GM23338 (cell line): ENCODE measurements at regions not wholly inside any gene's neighbourhood (a gene's known extent, or its start where the extent isn't known, plus 50 kb on each side); places are given as distances from the start of the nearest gene placed in this dataset.

Source experiments
- ATAC-seq: fragments of 200-7000 bp; cut with Tn5 transposase; 3 replicates; pipeline ENCODE4 v1.9.1; 2020
- DNase-seq: peaks from one replicate; pipeline ENCODE4 v3.0.0-alpha.2; 2015; ENCODE audit warnings: low spot score
- H2AFZ ChIP-seq: fragments of 200-600 bp; sonication (generic); 2 replicates; pipeline ENCODE4 v1.8.0; 2016; ENCODE audit warnings: antibody characterized with exemption, mild to moderate bottlenecking, moderate library complexity
- H3F3A ChIP-seq: fragments of 200-600 bp; sonication (generic); replicated peaks from 2 replicates; pipeline ENCODE4 v1.8.0; 2017; ENCODE audit warnings: antibody characterized with exemption, mixed run types, low read depth
- H3K27ac ChIP-seq: fragments of 200-600 bp; sonication (generic); 2 replicates; pipeline ENCODE4 v1.6.1; 2016; ENCODE audit warnings: low read depth
- H3K27me3 ChIP-seq: fragments of 200-600 bp; sonication (generic); 2 replicates; pipeline ENCODE4 v1.8.0; 2016; ENCODE audit warnings: mild to moderate bottlenecking, mixed run types, moderate library complexity; ENCODE audit not compliant: insufficient read depth
- H3K36me3 ChIP-seq: fragments of 200-600 bp; sonication (generic); 2 replicates; pipeline ENCODE4 v1.8.0; 2016; ENCODE audit warnings: mild to moderate bottlenecking; ENCODE audit not compliant: insufficient read depth
- H3K4me1 ChIP-seq: fragments of 200-600 bp; sonication (generic); 2 replicates; pipeline ENCODE4 v1.8.0; 2016; ENCODE audit warnings: mild to moderate bottlenecking, moderate library complexity; ENCODE audit not compliant: insufficient read depth
- H3K4me2 ChIP-seq: fragments of 200-600 bp; sonication (generic); 2 replicates; pipeline ENCODE4 v1.7.1; 2017; ENCODE audit warnings: mixed run types
- H3K4me3 ChIP-seq: fragments of 200-600 bp; sonication (generic); 2 replicates; pipeline ENCODE4 v1.6.1; 2016; ENCODE audit warnings: mixed run types
- H3K79me2 ChIP-seq: fragments of 200-600 bp; sonication (generic); replicated peaks from 2 replicates; pipeline ENCODE4 v1.8.0; 2017; ENCODE audit warnings: mild to moderate bottlenecking; ENCODE audit not compliant: insufficient read depth
- H3K9me2 ChIP-seq: fragments of 200-600 bp; sonication (generic); 2 replicates; pipeline ENCODE4 v1.8.0; 2017; ENCODE audit not compliant: insufficient read depth
- H4K20me1 ChIP-seq: fragments of 200-600 bp; sonication (generic); replicated peaks from 2 replicates; pipeline ENCODE4 v1.8.0; 2017; ENCODE audit warnings: mild to moderate bottlenecking; ENCODE audit not compliant: insufficient read depth
- H3K27ac Mint-ChIP-seq: 2 replicates; pipeline ENCODE4 v1.8.0; 2020; ENCODE audit warnings: inconsistent platforms, mild to moderate bottlenecking, moderate library complexity, mixed read lengths
- H3K27me3 Mint-ChIP-seq: 3 replicates; pipeline ENCODE4 v1.8.0; 2022; ENCODE audit warnings: low read depth, mild to moderate bottlenecking, moderate library complexity, mixed read lengths, inconsistent platforms; ENCODE audit not compliant: insufficient read depth, poor library complexity
- H3K36me3 Mint-ChIP-seq: 3 replicates; pipeline ENCODE4 v1.8.0; 2021; ENCODE audit warnings: low read depth, mild to moderate bottlenecking, inconsistent platforms, moderate library complexity, mixed read lengths
- H3K4me1 Mint-ChIP-seq: 3 replicates; pipeline ENCODE4 v1.8.0; 2020; ENCODE audit warnings: mild to moderate bottlenecking, inconsistent platforms, mixed read lengths
- H3K4me3 Mint-ChIP-seq: 3 replicates; pipeline ENCODE4 v1.8.0; 2021; ENCODE audit warnings: moderate library complexity, mild to moderate bottlenecking, inconsistent platforms, mixed read lengths
- H3K9me3 Mint-ChIP-seq: 3 replicates; pipeline ENCODE4 v1.8.0; 2020; ENCODE audit warnings: moderate library complexity, mild to moderate bottlenecking, inconsistent platforms, mixed read lengths
- CREB1 ChIP-seq: fragments of 250-450 bp; sonication (Bioruptor Pico); IDR thresholded peaks from 2 replicates; pipeline ENCODE4 v1.5.0; 2020; ENCODE audit warnings: low read depth, mild to moderate bottlenecking, moderate library complexity
- CTCF ChIP-seq, 2 experiments: fragments of 200-600 bp in 1 of 2; sonication (generic) in 1 of 2; conservative IDR thresholded peaks; 2 replicates each; pipeline versions ENCODE4 v1.5.1 to v1.6.1; 2016 to 2017; ENCODE audit warnings: antibody characterized with exemption in 2 of 2, low read depth in 2 of 2, mild to moderate bottlenecking in 2 of 2, moderate library complexity in 1 of 2
- ETS1 ChIP-seq: IDR thresholded peaks from 2 replicates; pipeline ENCODE4 v1.6.1; 2016; ENCODE audit warnings: antibody characterized with exemption
- EZH2 ChIP-seq: fragments of 200-600 bp; sonication (generic); IDR thresholded peaks from one replicate; pipeline ENCODE4 v1.8.0; 2017; ENCODE audit warnings: antibody characterized with exemption, mild to moderate bottlenecking, low read depth; ENCODE audit not compliant: unreplicated experiment
- EZH2phosphoT487 ChIP-seq: fragments of 200-600 bp; sonication (generic); IDR thresholded peaks from one replicate; pipeline ENCODE4 v1.8.1; 2018; ENCODE audit warnings: antibody characterized with exemption; ENCODE audit not compliant: unreplicated experiment
- NANOG ChIP-seq: IDR thresholded peaks from 2 replicates; pipeline ENCODE4 v1.6.1; 2016; ENCODE audit warnings: antibody characterized with exemption, borderline replicate concordance
- POLR2AphosphoS5 ChIP-seq: IDR thresholded peaks from 2 replicates; pipeline ENCODE4 v1.6.1; 2016; ENCODE audit warnings: antibody characterized with exemption, low read depth
- STAT1 ChIP-seq: IDR thresholded peaks from one replicate; pipeline ENCODE4 v1.6.1; 2016; ENCODE audit warnings: antibody characterized with exemption; ENCODE audit not compliant: unreplicated experiment
- ZNF114 ChIP-seq: fragments of 250-450 bp; sonication (Bioruptor Pico); IDR thresholded peaks from 2 replicates; pipeline ENCODE4 v1.5.0; 2020; ENCODE audit warnings: mild to moderate bottlenecking, moderate library complexity
- ZNF331 ChIP-seq: fragments of 250-450 bp; sonication (Bioruptor Pico); IDR thresholded peaks from 2 replicates; pipeline ENCODE4 v1.5.0; 2020; ENCODE audit warnings: low read depth, mild to moderate bottlenecking, moderate library complexity
- ZNF462 ChIP-seq: fragments of 250-450 bp; sonication (Bioruptor Pico); IDR thresholded peaks from 2 replicates; pipeline ENCODE4 v1.5.0; 2020; ENCODE audit warnings: mild to moderate bottlenecking, moderate library complexity

- Histone ChIP-seq H3F3A (no peaks in the 10 kb centered on the region), H3K4me2 (no peak overlapping the region), H3K27ac (no peak overlapping the region), H4K20me1 (no peaks in the 10 kb centered on the region), H3K4me3 (no peak overlapping the region), H3K79me2 (no peaks in the 10 kb centered on the region), H3K4me1 (peaks cover 24% of the 10 kb centered on the region), H3K27me3 (no peaks in the 10 kb centered on the region), H2AFZ (no peak overlapping the region), H3K9me2 (0 out of 2 replicates have a peak, but pooled peaks cover 4% of the 10 kb centered on the region), H3K36me3 (no peaks in the 10 kb centered on the region)
- no peak for TF ChIP-seq ETS1
- no peak for TF ChIP-seq ZNF462 (CRISPR knock-in tag)
- TF ChIP-seq EZH2phosphoT487, result no peak
- TF ChIP-seq POLR2AphosphoS5, result no peak
- TF ChIP-seq EZH2, result no peak
- TF ChIP-seq ZNF331 (CRISPR knock-in tag), result no peak
- no peak for TF ChIP-seq CREB1
- TF ChIP-seq NANOG, result no peak
- TF ChIP-seq STAT1, result no peak
- no peak for TF ChIP-seq ZNF114 (CRISPR knock-in tag)
- no peak for TF ChIP-seq CTCF (conservative IDR thresholded peaks at IDR 0.05; ENCODE audit: low read depth in 2 of 2)
- H3K27me3 Mint-ChIP-seq, result peaks cover 3% of the 10 kb centered on the region
- peaks cover 10% of the 10 kb centered on the region for H3K4me1 Mint-ChIP-seq
- H3K27ac Mint-ChIP-seq, result no peak overlapping the region
- H3K9me3 Mint-ChIP-seq, result peaks cover 13% of the 10 kb centered on the region
- DNase-seq (no peak), ATAC-seq (no peak)
- H3K4me3 Mint-ChIP-seq, result no peak overlapping the region
- H3K36me3 Mint-ChIP-seq, result peaks cover 17% of the 10 kb centered on the region
These were observed 1122.8 kb upstream of the ATXN8OS start for GRCh38 chr13:68984688-68985319.
